ENCODE measurements at regions not wholly inside any gene's neighbourhood (a gene's known extent, or its start where the extent isn't known, plus 50 kb on each side); places are given as distances from the start of the nearest gene placed in this dataset.
"Not testable (repeated sequence)": the region's sequence is repeated elsewhere in the genome, so short reads cannot be mapped to it uniquely, and the experiment has no call there.

- no peak overlapping the region for H3K4me3 ChIP-seq (ENCODE audit: low read depth, low read length)
- no peak for DNase-seq (ENCODE audit: low read depth)
- TF ChIP-seq CTCF (IDR thresholded peaks at IDR 0.05; ENCODE audit: low read depth, low read length, missing control alignments), result no peak
- in situ Hi-C loops (cut with HindIII; ENCODE audit: low sequenced_read_pairs), result no loop called here
Observed at GRCh38 chr1:229862017-229862774, 204.8 kb upstream of the GALNT2 start.

- DNase-seq (ENCODE audit: low read depth), result no peak
- no peak for TF ChIP-seq CTCF (IDR thresholded peaks at IDR 0.05; ENCODE audit: low read depth, low read length, missing control alignments)
- in situ Hi-C loops (cut with HindIII; ENCODE audit: low sequenced_read_pairs), result no loop called here
- H3K4me3 ChIP-seq (ENCODE audit: low read depth, low read length), result no peak overlapping the region
Observed at GRCh38 chr1:229863651-229864545, 203.1 kb upstream of the GALNT2 start.

- H3K4me3 ChIP-seq (ENCODE audit: low read depth, low read length), result no peak overlapping the region
- DNase-seq (ENCODE audit: low read depth), result no peak
- no peak for TF ChIP-seq CTCF (IDR thresholded peaks at IDR 0.05; ENCODE audit: low read depth, low read length, missing control alignments)
- in situ Hi-C loops (cut with HindIII; ENCODE audit: low sequenced_read_pairs), result no loop called here
Observed at GRCh38 chr1:229864686-229865230, 202.3 kb upstream of the GALNT2 start.

- H3K4me3 ChIP-seq (ENCODE audit: low read depth, low read length); in situ Hi-C loops (cut with HindIII; ENCODE audit: low sequenced_read_pairs); DNase-seq (ENCODE audit: low read depth): not testable (repeated sequence)
Observed at GRCh38 chr1:229865321-229865720, 201.7 kb upstream of the GALNT2 start.

GRCh38 chr1:229867726-229868125 is 199.3 kb upstream of the GALNT2 start:
- H3K4me3 ChIP-seq (ENCODE audit: low read depth, low read length), result no peak overlapping the region
- DNase-seq (ENCODE audit: low read depth), result no peak
- in situ Hi-C loops (cut with HindIII; ENCODE audit: low sequenced_read_pairs), result no loop called here
- TF ChIP-seq CTCF (IDR thresholded peaks at IDR 0.05; ENCODE audit: low read depth, low read length, missing control alignments), result no peak

GRCh38 chr1:229869240-229869639 is 197.8 kb upstream of the GALNT2 start:
- in situ Hi-C loops (cut with HindIII; ENCODE audit: low sequenced_read_pairs), result no loop called here
- DNase-seq (ENCODE audit: low read depth), result peak; percentile 88
- H3K4me3 ChIP-seq (ENCODE audit: low read depth, low read length), result no peak overlapping the region
- TF ChIP-seq CTCF (IDR thresholded peaks at IDR 0.05; ENCODE audit: low read depth, low read length, missing control alignments), result peak; percentile 4
